GM10248 (cell line): ENCODE measurements at regions not wholly inside any gene's neighbourhood (a gene's known extent, or its start where the extent isn't known, plus 50 kb on each side); places are given as distances from the start of the nearest gene placed in this dataset.

Experiments
- CTCF ChIA-PET: fragments of 300-600 bp; sonication (Branson Sonifier 250); formaldehyde crosslinking; extraction: SDS; loops from one replicate; lab custom pipeline; 2021; ENCODE audit warnings: antibody characterized with exemption; lab: Yijun Ruan, JAX
- POLR2A ChIA-PET: fragments of 350-650 bp; sonication (Branson Sonifier 250); formaldehyde crosslinking; extraction: SDS; loops from one replicate; lab custom pipeline; 2020; ENCODE audit warnings: antibody characterized with exemption; lab: Yijun Ruan, JAX
- DNase-seq: peaks from one replicate; pipeline ENCODE4 v3.0.0; 2012; ENCODE audit errors: extremely low spot score
- TF ChIP-seq, protein P1 (sequence below): IDR thresholded peaks from 2 replicates; pipeline ENCODE4 v1.5.1; 2012; ENCODE audit warnings: mild to moderate bottlenecking, low read depth; ENCODE audit errors: extremely low read depth, missing control alignments, control extremely low read depth

DNA sequence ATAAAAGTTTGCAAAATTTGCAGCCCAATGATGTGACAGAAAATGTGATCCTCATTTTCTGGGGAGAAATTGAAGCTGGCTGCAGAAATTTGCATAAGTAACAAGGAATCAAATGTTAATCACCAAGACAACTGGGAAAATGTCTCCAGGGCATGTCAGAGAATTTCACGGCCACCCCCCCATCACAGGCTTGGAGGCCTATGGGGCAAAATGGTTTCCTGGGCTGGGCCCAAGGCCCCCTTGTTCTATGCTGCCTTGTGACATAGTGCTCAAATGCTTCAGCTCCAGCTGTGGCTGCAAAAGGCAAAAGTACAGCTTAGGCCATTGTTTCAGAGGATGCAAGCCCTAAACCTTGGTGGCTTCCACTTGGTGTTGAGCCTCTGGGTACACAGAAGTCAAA lies 1202.6 kb downstream of the EPHA7 start:
- ChIA-PET CTCF (interaction anchor here (0.8 kb wide), 1 partner anchor 15 kb away, joined by 3 read pairs; no protein-coding TSS in a partner anchor), POLR2A (no interaction called here)
- TF ChIP-seq, protein P1, sequence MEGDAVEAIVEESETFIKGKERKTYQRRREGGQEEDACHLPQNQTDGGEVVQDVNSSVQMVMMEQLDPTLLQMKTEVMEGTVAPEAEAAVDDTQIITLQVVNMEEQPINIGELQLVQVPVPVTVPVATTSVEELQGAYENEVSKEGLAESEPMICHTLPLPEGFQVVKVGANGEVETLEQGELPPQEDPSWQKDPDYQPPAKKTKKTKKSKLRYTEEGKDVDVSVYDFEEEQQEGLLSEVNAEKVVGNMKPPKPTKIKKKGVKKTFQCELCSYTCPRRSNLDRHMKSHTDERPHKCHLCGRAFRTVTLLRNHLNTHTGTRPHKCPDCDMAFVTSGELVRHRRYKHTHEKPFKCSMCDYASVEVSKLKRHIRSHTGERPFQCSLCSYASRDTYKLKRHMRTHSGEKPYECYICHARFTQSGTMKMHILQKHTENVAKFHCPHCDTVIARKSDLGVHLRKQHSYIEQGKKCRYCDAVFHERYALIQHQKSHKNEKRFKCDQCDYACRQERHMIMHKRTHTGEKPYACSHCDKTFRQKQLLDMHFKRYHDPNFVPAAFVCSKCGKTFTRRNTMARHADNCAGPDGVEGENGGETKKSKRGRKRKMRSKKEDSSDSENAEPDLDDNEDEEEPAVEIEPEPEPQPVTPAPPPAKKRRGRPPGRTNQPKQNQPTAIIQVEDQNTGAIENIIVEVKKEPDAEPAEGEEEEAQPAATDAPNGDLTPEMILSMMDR: no peak
- no peak for DNase-seq

GRCh38 chr6:92201618-92202017 lies 1217.7 kb downstream of the EPHA7 start:
- TF ChIP-seq, protein P1: no peak
- POLR2A ChIA-PET: no interaction called here
- DNase-seq: no peak

GRCh38 chr6:92196325-92196724 lies 1223.0 kb downstream of the EPHA7 start:
- no peak for DNase-seq
- ChIA-PET CTCF (interaction anchor here (1.4 to 1.5 kb wide), 2 partner anchors 9 to 16 kb away, joined by 3 to 4 read pairs; no protein-coding TSS in a partner anchor), POLR2A (no interaction called here)
- TF ChIP-seq, protein P1: no peak

More at GRCh38 chr6:92201618-92202017, 1217.7 kb downstream of the EPHA7 start:
- CTCF ChIA-PET: interaction anchor here (1.0 to 1.6 kb wide), 3 partner anchors 8 to 15 kb away, joined by 3 to 4 read pairs (median 3); no protein-coding TSS in a partner anchor

DNA sequence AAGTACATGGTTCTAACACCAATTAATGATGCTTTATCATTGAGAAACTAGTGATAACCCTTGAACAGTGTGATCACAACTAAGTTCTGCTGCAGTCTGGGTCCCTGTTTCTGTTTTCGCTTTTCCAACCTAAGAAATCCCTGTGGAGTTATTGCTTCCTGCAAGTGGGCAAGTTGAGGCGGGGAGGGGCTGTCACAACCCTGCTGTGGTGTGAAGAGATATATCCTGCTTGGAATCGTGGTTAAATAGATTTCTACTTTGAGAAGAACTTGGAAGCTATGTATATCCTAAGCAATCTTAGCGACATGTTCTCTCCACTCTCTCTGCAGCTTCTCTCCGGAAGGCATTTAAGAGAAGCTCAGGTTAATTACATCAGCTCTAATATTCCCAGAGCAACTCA lies 1223.6 kb downstream of the EPHA7 start:
- no peak for DNase-seq
- TF ChIP-seq, protein P1: no peak
- CTCF ChIA-PET: interaction anchor here (1.4 kb wide), 1 partner anchor 8 kb away, joined by 4 read pairs; no protein-coding TSS in a partner anchor
- POLR2A ChIA-PET: no interaction called here

DNA sequence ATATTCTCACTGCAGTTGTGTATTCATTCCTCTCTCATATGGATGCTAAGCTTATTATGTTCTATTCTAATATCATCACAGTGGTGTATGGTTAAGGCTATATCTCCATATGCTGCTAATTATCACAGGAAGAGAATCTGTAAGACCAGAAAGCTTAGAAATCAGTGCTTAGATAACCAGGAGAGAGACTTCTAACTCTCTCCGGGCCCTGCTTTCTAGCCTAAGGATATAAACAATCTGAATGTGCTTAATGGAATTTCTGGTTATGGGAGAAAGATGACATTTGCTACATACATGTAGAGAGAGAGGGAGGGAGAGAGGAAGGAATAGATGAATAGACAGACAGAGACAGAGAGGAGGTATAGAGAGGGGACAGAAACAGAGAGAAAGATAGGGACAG lies 1231.3 kb downstream of the EPHA7 start:
- ChIA-PET CTCF (no interaction called here), POLR2A (no interaction called here)
- TF ChIP-seq, protein P1: no peak
- DNase-seq: no peak

GRCh38 chr6:92184933-92185332 lies 1234.4 kb downstream of the EPHA7 start:
- POLR2A ChIA-PET: no interaction called here
- DNase-seq: no peak
- CTCF ChIA-PET: no interaction called here
- TF ChIP-seq, protein P1: no peak
